SKM-1 treated with dmso at 0.1 percent for 144 hours (cell line): ENCODE measurements at regions not wholly inside any gene's neighbourhood (a gene's known extent, or its start where the extent isn't known, plus 50 kb on each side); places are given as distances from the start of the nearest gene placed in this dataset.

Experiments
- DNase-seq: peaks from one replicate; lab custom pipeline; 2025; ENCODE audit not compliant: unreplicated experiment; lab: John Stamatoyannopoulos, UW

- no peak for DNase-seq
Observed at GRCh38 chr1:29649189-29650040, 413.1 kb downstream of the PTPRU start.

- no peak for DNase-seq
Observed at GRCh38 chr1:29648798-29649188, 412.5 kb downstream of the PTPRU start.

- no peak for DNase-seq
Observed at GRCh38 chr1:29648026-29648425, 411.7 kb downstream of the PTPRU start.

GRCh38 chr1:29647581-29647980 lies 411.3 kb downstream of the PTPRU start:
- DNase-seq = no peak

GRCh38 chr1:29646161-29646775 lies 409.9 kb downstream of the PTPRU start:
- no peak for DNase-seq

- no peak for DNase-seq
Observed at GRCh38 chr1:29645586-29645985, 409.3 kb downstream of the PTPRU start.

GRCh38 chr1:29644812-29645211 lies 408.5 kb downstream of the PTPRU start:
- no peak for DNase-seq

GRCh38 chr1:29643838-29644440 lies 407.6 kb downstream of the PTPRU start:
- no peak for DNase-seq

- no peak for DNase-seq
Observed at GRCh38 chr1:29643281-29643680, 407.0 kb downstream of the PTPRU start.

GRCh38 chr1:29642519-29642918 lies 406.2 kb downstream of the PTPRU start:
- no peak for DNase-seq

- no peak for DNase-seq
Observed at GRCh38 chr1:29641921-29642320, 405.6 kb downstream of the PTPRU start.

GRCh38 chr1:29640428-29640785 lies 404.1 kb downstream of the PTPRU start:
- DNase-seq = no peak

GRCh38 chr1:29639741-29640427 lies 403.6 kb downstream of the PTPRU start:
- no peak for DNase-seq

GRCh38 chr1:29639156-29639736 lies 402.9 kb downstream of the PTPRU start:
- no peak for DNase-seq

GRCh38 chr1:29638281-29638680 lies 402.0 kb downstream of the PTPRU start:
- no peak for DNase-seq

GRCh38 chr1:29636936-29637335 lies 400.6 kb downstream of the PTPRU start:
- no peak for DNase-seq

GRCh38 chr1:29635501-29636263 lies 399.4 kb downstream of the PTPRU start:
- no peak for DNase-seq

GRCh38 chr1:29634746-29635335 lies 398.5 kb downstream of the PTPRU start:
- no peak for DNase-seq

GRCh38 chr1:29634324-29634723 lies 398.0 kb downstream of the PTPRU start:
- DNase-seq = no peak

- peak; percentile 81 for DNase-seq
Observed at GRCh38 chr1:29633771-29634170, 397.4 kb downstream of the PTPRU start.
